Tibial artery (tissue), 4 donors: ENCODE measurements at regions not wholly inside any gene's neighbourhood (a gene's known extent, or its start where the extent isn't known, plus 50 kb on each side); places are given as distances from the start of the nearest gene placed in this dataset.
A peak's percentile ranks its signal among the peaks of the same experiment; 100 is the strongest.
"Not testable (repeated sequence)": the region's sequence is repeated elsewhere in the genome, so short reads cannot be mapped to it uniquely, and the experiment has no call there.

ENCODE experiments used
- DNase-seq, 2 donors: peaks; one replicate each; pipeline ENCODE4 v3.0.0-alpha.2; 2019
- H3K27ac ChIP-seq, 2 donors: fragments of 200-600 bp; sonication (generic) in 1 of 2; 1 replicate in 1 of 2; 2 replicates in 1 of 2; pipeline ENCODE4 v1.5.1; 2018 to 2019; ENCODE audit warnings: mild to moderate bottlenecking in 1 of 2
- H3K27me3 ChIP-seq, 2 donors: fragments of 200-600 bp; sonication (generic) in 1 of 2; one replicate each; pipeline versions ENCODE4 v1.5.1 to v1.6.0; 2016 to 2019
- H3K36me3 ChIP-seq, 3 donors: fragments of 200-600 bp; sonication (generic) in 2 of 3; one replicate each; pipeline ENCODE4 v1.5.1; 2016 to 2019; ENCODE audit warnings: mild to moderate bottlenecking in 2 of 3
- H3K4me1 ChIP-seq, 4 donors: fragments of 200-600 bp; sonication (generic) in 2 of 4; 1 replicate in 3 of 4; 2 replicates in 1 of 4; pipeline ENCODE4 v1.5.1; 2016 to 2019
- H3K4me3 ChIP-seq, 2 donors: fragments of 200-600 bp; sonication (generic) in 1 of 2; 1 replicate in 1 of 2; 2 replicates in 1 of 2; pipeline ENCODE4 v1.5.1; 2018 to 2019; ENCODE audit warnings: mild to moderate bottlenecking in 2 of 2
- H3K9me3 ChIP-seq, 3 donors: fragments of 200-600 bp; sonication (generic) in 1 of 3; one replicate each; pipeline ENCODE4 v1.5.1; 2016 to 2019
- CTCF ChIP-seq, 2 experiments: fragments of 200-600 bp in 1 of 2; fragments of 450-650 bp in 1 of 2; IDR thresholded peaks; one replicate each; pipeline ENCODE4 v1.5.1; 2017 to 2019; ENCODE audit warnings: antibody characterized with exemption in 2 of 2, mild to moderate bottlenecking in 1 of 2, moderate library complexity in 1 of 2
- intact Hi-C: fragments of 100-400 bp; cut with DNase I; formaldehyde crosslinking; loops from one replicate; pipeline ENCODE4 v1.15.0; 2023; ENCODE audit warnings: low total_unique reads

DNA sequence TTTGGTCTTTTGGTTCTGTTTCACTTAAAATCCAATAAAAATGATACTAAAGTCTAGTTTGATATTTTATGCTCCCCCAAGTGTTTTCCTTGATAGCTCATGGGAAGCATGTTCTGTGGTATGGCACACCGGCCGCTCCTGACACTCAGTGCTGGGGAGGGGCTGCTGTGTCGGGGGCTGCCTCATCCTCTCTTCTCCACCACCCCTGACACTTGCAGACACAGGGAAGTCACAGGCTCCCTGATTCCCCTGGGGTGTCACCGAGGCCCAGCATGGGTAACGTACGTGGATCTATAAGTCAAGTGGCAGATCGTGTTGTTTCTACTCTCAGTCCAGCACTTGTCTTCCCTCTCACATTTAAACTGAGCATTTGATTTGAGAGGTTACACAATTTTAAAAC, 508.6 kb downstream of the TNS3 start:
- no peaks in the 10 kb centered on the region for H3K9me3 ChIP-seq
- TF ChIP-seq CTCF (IDR thresholded peaks at IDR 0.05): no peak
- intact Hi-C loops: no loop called here
- H3K27me3 ChIP-seq: no peaks in the 10 kb centered on the region
- H3K27ac ChIP-seq: no peak overlapping the region
- H3K4me3 ChIP-seq: no peak overlapping the region
- DNase-seq: no peak
- no peaks in the 10 kb centered on the region for H3K36me3 ChIP-seq
- H3K4me1 ChIP-seq: no peaks in the 10 kb centered on the region

DNA sequence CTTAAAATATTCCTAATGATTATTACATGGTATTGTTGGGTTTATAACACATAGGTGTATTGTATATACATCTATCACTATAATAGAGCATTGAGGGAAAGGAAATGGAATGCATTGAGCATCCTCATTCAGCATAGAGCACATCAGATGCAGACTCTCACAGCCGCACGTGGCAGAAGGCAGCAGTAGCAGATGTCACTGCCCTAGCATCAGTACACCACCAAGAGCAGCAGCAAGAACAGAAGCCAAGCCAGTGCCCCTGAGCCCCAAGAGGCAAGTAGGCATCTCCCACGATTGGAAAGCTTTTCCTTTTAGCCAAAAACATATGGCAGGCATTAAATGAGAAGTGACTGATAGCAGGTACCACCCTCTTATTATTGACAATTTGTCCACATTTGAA, 510.0 kb downstream of the TNS3 start:
- no peak for DNase-seq
- Histone ChIP-seq H3K4me3 (no peak overlapping the region), H3K27me3 (no peaks in the 10 kb centered on the region), H3K4me1 (no peaks in the 10 kb centered on the region), H3K9me3 (no peaks in the 10 kb centered on the region), H3K27ac (no peak overlapping the region), H3K36me3 (no peaks in the 10 kb centered on the region)
- no peak for TF ChIP-seq CTCF (IDR thresholded peaks at IDR 0.05)
- intact Hi-C loops: no loop called here

DNA sequence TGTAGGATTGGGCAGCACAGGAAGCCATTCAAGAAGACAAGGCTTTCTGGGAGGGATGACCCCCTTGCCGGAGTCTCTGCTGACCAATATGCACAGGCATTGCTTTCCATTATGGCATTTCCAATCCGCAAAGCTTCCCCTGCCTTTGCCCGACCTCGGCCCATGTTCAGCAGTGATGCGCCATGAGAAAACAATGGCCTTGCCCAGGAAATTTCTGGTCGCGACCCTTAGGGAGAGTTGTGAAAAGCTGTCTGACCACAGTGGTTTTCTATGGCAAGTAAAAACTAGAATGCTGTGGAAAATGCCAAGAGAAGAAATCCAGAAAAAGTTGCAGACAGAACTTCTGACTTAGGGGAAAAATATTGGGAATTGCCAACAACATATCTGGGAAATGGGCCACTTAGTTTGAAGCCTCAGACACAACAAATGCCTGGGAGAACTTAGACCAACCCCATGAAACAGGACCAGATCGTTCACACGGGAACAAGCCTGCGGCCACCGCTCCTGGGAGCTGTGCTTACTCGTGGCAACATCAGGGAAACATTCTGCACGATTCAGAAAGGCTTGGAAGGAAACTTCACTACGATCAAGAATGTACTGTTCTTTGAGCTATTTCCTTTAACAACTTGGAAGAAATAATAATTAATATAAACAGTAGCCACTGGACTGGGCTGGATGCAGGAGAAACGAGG, 512.4 kb downstream of the TNS3 start:
- Histone ChIP-seq H3K4me1 (no peaks in the 10 kb centered on the region), H3K27ac (peak overlapping the region in 1 of 2 donors; percentile 16), H3K27me3 (no peaks in the 10 kb centered on the region), H3K9me3 (no peaks in the 10 kb centered on the region), H3K4me3 (no peak overlapping the region), H3K36me3 (no peaks in the 10 kb centered on the region)
- DNase-seq: peak in 1 of 2 donors; percentile 57
- intact Hi-C loops: no loop called here
- TF ChIP-seq CTCF (IDR thresholded peaks at IDR 0.05): no peak

DNA sequence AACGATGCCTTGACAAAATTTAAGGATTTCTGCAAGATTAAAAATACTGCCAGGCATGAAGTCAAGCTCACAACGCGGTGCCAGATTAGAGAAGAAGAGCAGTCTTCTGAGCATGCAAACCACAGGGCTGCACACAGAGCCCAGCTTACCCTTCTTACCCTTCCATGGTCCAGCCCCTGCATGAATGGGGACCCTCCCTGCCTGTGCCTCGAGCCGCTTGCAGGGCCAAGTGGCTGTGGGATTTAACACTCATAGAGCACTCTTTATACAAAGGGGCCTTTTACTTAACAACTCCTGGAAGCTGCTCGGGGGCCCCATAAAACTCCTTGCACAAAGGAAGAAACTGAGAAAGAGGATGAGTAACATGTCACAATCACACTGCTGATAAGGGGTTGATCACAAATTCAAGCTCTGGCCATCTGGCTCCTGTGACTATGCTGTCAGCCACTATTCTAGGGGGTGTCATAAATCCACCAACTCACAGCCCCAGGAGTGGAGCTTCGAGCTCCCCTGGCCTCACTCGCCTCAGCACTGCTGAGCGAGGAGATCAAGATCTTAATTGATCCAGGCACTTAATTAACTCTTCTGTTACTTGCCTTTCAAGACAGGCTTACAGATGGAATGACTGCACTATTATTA, 514.8 kb downstream of the TNS3 start:
- no peak for TF ChIP-seq CTCF (IDR thresholded peaks at IDR 0.05)
- no peak for DNase-seq
- no peak overlapping the region for H3K27ac ChIP-seq
- H3K36me3 ChIP-seq: no peaks in the 10 kb centered on the region
- no peaks in the 10 kb centered on the region for H3K9me3 ChIP-seq
- H3K4me1 ChIP-seq: no peaks in the 10 kb centered on the region
- H3K4me3 ChIP-seq: no peak overlapping the region
- intact Hi-C loops: no loop called here
- no peaks in the 10 kb centered on the region for H3K27me3 ChIP-seq

DNA sequence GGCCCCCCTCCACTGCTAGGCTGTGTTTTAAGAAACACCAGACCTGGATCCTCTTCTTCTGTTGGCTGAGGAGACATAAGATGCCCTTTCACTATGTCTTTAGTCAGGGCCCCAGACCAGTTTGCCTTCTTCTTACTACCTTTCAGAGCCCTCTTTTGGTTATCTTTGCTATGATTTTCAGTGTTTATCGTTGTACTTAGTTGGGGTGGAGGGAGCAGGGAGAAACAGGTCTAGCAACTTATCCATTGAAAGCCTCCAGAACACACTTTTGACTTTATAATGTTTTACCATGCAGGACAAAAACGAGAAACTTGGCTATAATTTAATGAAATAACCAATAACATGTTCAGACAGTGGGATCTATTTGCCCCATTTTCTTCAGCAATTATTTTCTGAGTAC, 525.2 kb downstream of the TNS3 start:
- H3K4me3 ChIP-seq: no peak overlapping the region
- intact Hi-C loops: no loop called here

GRCh38 chr7:47052541-47053208, 529.2 kb downstream of the TNS3 start:
- H3K36me3 ChIP-seq, H3K27ac ChIP-seq, H3K27me3 ChIP-seq, DNase-seq, H3K9me3 ChIP-seq, intact Hi-C loops, H3K4me1 ChIP-seq: not testable (repeated sequence)
- H3K4me3 ChIP-seq: peak overlapping the region; percentile 40 to 44

More for the DNA sequence above, 525.2 kb downstream of the TNS3 start:
- no peak for DNase-seq
- no peak for TF ChIP-seq CTCF (IDR thresholded peaks at IDR 0.05)
- no peaks in the 10 kb centered on the region for H3K36me3 ChIP-seq
- H3K27ac ChIP-seq: no peak overlapping the region
- H3K27me3 ChIP-seq: peaks cover 0 to 7% of the 10 kb centered on the region in 2 donors
- H3K4me1 ChIP-seq: no peaks in the 10 kb centered on the region
- H3K9me3 ChIP-seq: peaks cover 0 to 5% (median 4%) of the 10 kb centered on the region in 3 donors
